ENCODE measurements at regions not wholly inside any gene's neighbourhood (a gene's known extent, or its start where the extent isn't known, plus 50 kb on each side); places are given as distances from the start of the nearest gene placed in this dataset.

GRCh38 chr18:70499218-70499691, 210.4 kb downstream of the SOCS6 start:
- Histone ChIP-seq H3K4me1 (ENCODE audit: insufficient read depth, low read length) (no peaks in the 10 kb centered on the region), H3K79me2 (ENCODE audit: insufficient read depth, low read length) (no peaks in the 10 kb centered on the region), H3K4me2 (ENCODE audit: insufficient read depth, low read length) (no peak overlapping the region), H2AFZ (ENCODE audit: low read depth, low read length) (no peak overlapping the region), H3K27ac (ENCODE audit: low read length) (no peak overlapping the region), H4K20me1 (ENCODE audit: insufficient read depth, low read length) (no peaks in the 10 kb centered on the region), H3K36me3 (ENCODE audit: insufficient read depth, low read length) (no peaks in the 10 kb centered on the region), H3K27me3 (ENCODE audit: insufficient read depth, low read length, poor library complexity) (no peaks in the 10 kb centered on the region), H3K9me3 (ENCODE audit: insufficient read depth, low read length, severe bottlenecking) (no peaks in the 10 kb centered on the region), H3K4me3 (ENCODE audit: low read depth in 1 of 2, low read length in 2 of 2) (no peak overlapping the region), H3K9ac (ENCODE audit: low read depth, low read length) (no peak overlapping the region)
- ATAC-seq (ENCODE audit: insufficient read depth, low read depth) (no peak), DNase-seq (no peak)
- TF ChIP-seq CTCF (IDR thresholded peaks at IDR 0.05; ENCODE audit: borderline replicate concordance, extremely low read depth, low read length, poor library complexity, severe bottlenecking) (no peak), EZH2 (IDR thresholded peaks at IDR 0.05; ENCODE audit: borderline replicate concordance, low read depth, low read length, severe bottlenecking) (no peak)

- Histone ChIP-seq H3K27me3 (ENCODE audit: insufficient read depth, low read length, poor library complexity) (no peaks in the 10 kb centered on the region), H4K20me1 (ENCODE audit: insufficient read depth, low read length) (no peaks in the 10 kb centered on the region), H3K4me3 (ENCODE audit: low read depth in 1 of 2, low read length in 2 of 2) (no peak overlapping the region), H3K9me3 (ENCODE audit: insufficient read depth, low read length, severe bottlenecking) (no peaks in the 10 kb centered on the region), H3K79me2 (ENCODE audit: insufficient read depth, low read length) (no peaks in the 10 kb centered on the region), H3K36me3 (ENCODE audit: insufficient read depth, low read length) (no peaks in the 10 kb centered on the region), H3K9ac (ENCODE audit: low read depth, low read length) (no peak overlapping the region), H3K27ac (ENCODE audit: low read length) (no peak overlapping the region), H2AFZ (ENCODE audit: low read depth, low read length) (no peak overlapping the region), H3K4me2 (ENCODE audit: insufficient read depth, low read length) (no peak overlapping the region), H3K4me1 (ENCODE audit: insufficient read depth, low read length) (no peaks in the 10 kb centered on the region)
- DNase-seq (no peak), ATAC-seq (ENCODE audit: insufficient read depth, low read depth) (no peak)
- TF ChIP-seq EZH2 (IDR thresholded peaks at IDR 0.05; ENCODE audit: borderline replicate concordance, low read depth, low read length, severe bottlenecking) (no peak), CTCF (IDR thresholded peaks at IDR 0.05; ENCODE audit: borderline replicate concordance, extremely low read depth, low read length, poor library complexity, severe bottlenecking) (no peak)
Measured at GRCh38 chr18:70496353-70497294, 207.8 kb downstream of the SOCS6 start.

- DNase-seq (no peak), ATAC-seq (ENCODE audit: insufficient read depth, low read depth) (no peak)
Measured at GRCh38 chr18:70494524-70494923, 205.7 kb downstream of the SOCS6 start.

More at GRCh38 chr18:70494524-70494923, 205.7 kb downstream of the SOCS6 start:
- no peak overlapping the region for H3K27ac ChIP-seq (ENCODE audit: low read length)
- no peaks in the 10 kb centered on the region for H3K27me3 ChIP-seq (ENCODE audit: insufficient read depth, low read length, poor library complexity)
- TF ChIP-seq CTCF (IDR thresholded peaks at IDR 0.05; ENCODE audit: borderline replicate concordance, extremely low read depth, low read length, poor library complexity, severe bottlenecking) (no peak), EZH2 (IDR thresholded peaks at IDR 0.05; ENCODE audit: borderline replicate concordance, low read depth, low read length, severe bottlenecking) (no peak)
- no peak overlapping the region for H3K9ac ChIP-seq (ENCODE audit: low read depth, low read length)
- H3K4me1 ChIP-seq (ENCODE audit: insufficient read depth, low read length) = no peaks in the 10 kb centered on the region
- no peak overlapping the region for H2AFZ ChIP-seq (ENCODE audit: low read depth, low read length)
- no peaks in the 10 kb centered on the region for H3K9me3 ChIP-seq (ENCODE audit: insufficient read depth, low read length, severe bottlenecking)
- H3K79me2 ChIP-seq (ENCODE audit: insufficient read depth, low read length) = no peaks in the 10 kb centered on the region
- H3K4me2 ChIP-seq (ENCODE audit: insufficient read depth, low read length) = no peak overlapping the region
- no peak overlapping the region for H3K4me3 ChIP-seq (ENCODE audit: low read depth in 1 of 2, low read length in 2 of 2)
- no peaks in the 10 kb centered on the region for H3K36me3 ChIP-seq (ENCODE audit: insufficient read depth, low read length)
- H4K20me1 ChIP-seq (ENCODE audit: insufficient read depth, low read length) = no peaks in the 10 kb centered on the region
